HG03378 (cell line): ENCODE measurements at regions not wholly inside any gene's neighbourhood (a gene's known extent, or its start where the extent isn't known, plus 50 kb on each side); places are given as distances from the start of the nearest gene placed in this dataset.

Source experiments
- ATAC-seq: cut with Tn5 transposase; IDR thresholded peaks from one replicate; pipeline ENCODE4 v1.9.1; 2021; ENCODE audit warnings: mild to moderate bottlenecking, moderate library complexity; ENCODE audit not compliant: unreplicated experiment

GRCh38 chr13:33616130-33616529 is 201.8 kb upstream of the RFC3 start:
- no peak for ATAC-seq

GRCh38 chr13:33617055-33617454 is 200.9 kb upstream of the RFC3 start:
- no peak for ATAC-seq

GRCh38 chr13:33624253-33624652 is 193.7 kb upstream of the RFC3 start:
- no peak for ATAC-seq

- no peak for ATAC-seq
Measured at GRCh38 chr13:33624740-33625139, 193.2 kb upstream of the RFC3 start.

GRCh38 chr13:33626407-33626806 is 191.5 kb upstream of the RFC3 start:
- ATAC-seq: no peak

GRCh38 chr13:33628662-33629061 is 189.3 kb upstream of the RFC3 start:
- ATAC-seq: no peak

GRCh38 chr13:33629605-33630360 is 188.2 kb upstream of the RFC3 start:
- no peak for ATAC-seq

- no peak for ATAC-seq
Measured at GRCh38 chr13:33633701-33634545, 184.0 kb upstream of the RFC3 start.

- no peak for ATAC-seq
Measured at GRCh38 chr13:33634546-33634982, 183.4 kb upstream of the RFC3 start.

- no peak for ATAC-seq
Measured at GRCh38 chr13:33636243-33636642, 181.7 kb upstream of the RFC3 start.

GRCh38 chr13:33636955-33637670 is 180.8 kb upstream of the RFC3 start:
- ATAC-seq: no peak

- ATAC-seq: no peak
Measured at GRCh38 chr13:33637978-33638743, 179.8 kb upstream of the RFC3 start.

- no peak for ATAC-seq
Measured at GRCh38 chr13:33639158-33639557, 178.8 kb upstream of the RFC3 start.

- ATAC-seq: no peak
Measured at GRCh38 chr13:33639626-33640080, 178.3 kb upstream of the RFC3 start.

GRCh38 chr13:33640832-33641231 is 177.1 kb upstream of the RFC3 start:
- ATAC-seq: no peak

GRCh38 chr13:33642374-33643065 is 175.4 kb upstream of the RFC3 start:
- ATAC-seq: no peak

- ATAC-seq: no peak
Measured at GRCh38 chr13:33644581-33645543, 173.1 kb upstream of the RFC3 start.

- no peak for ATAC-seq
Measured at GRCh38 chr13:33645591-33646554, 172.1 kb upstream of the RFC3 start.
